HUES64 (cell line): ENCODE measurements at regions not wholly inside any gene's neighbourhood (a gene's known extent, or its start where the extent isn't known, plus 50 kb on each side); places are given as distances from the start of the nearest gene placed in this dataset.
"Not testable (repeated sequence)": the region's sequence is repeated elsewhere in the genome, so short reads cannot be mapped to it uniquely, and the experiment has no call there.

Experiments used
- H3K27ac ChIP-seq: 2 replicates; pipeline ENCODE4 v1.7.0; 2013; ENCODE audit warnings: low read depth, low read length, inconsistent platforms
- H3K27me3 ChIP-seq: 2 replicates; pipeline ENCODE4 v1.6.1; 2013; ENCODE audit warnings: mild to moderate bottlenecking, low read length; ENCODE audit not compliant: insufficient read depth
- H3K36me3 ChIP-seq: 2 replicates; pipeline ENCODE4 v1.6.1; 2013; ENCODE audit warnings: mild to moderate bottlenecking, low read length; ENCODE audit not compliant: insufficient read depth
- H3K4me1 ChIP-seq: 2 replicates; pipeline ENCODE4 v1.6.1; 2013; ENCODE audit warnings: mild to moderate bottlenecking, low read length, moderate library complexity; ENCODE audit not compliant: insufficient read depth
- H3K4me3 ChIP-seq: 2 replicates; pipeline ENCODE4 v1.5.1; 2013; ENCODE audit warnings: mild to moderate bottlenecking, low read length, moderate library complexity
- H3K9ac ChIP-seq: 2 replicates; pipeline ENCODE4 v1.6.1; 2013; ENCODE audit warnings: mild to moderate bottlenecking, low read depth, low read length
- H3K9me3 ChIP-seq: 2 replicates; pipeline ENCODE4 v1.6.1; 2013; ENCODE audit warnings: low read depth, low read length; ENCODE audit not compliant: insufficient read depth
- WGBS: fragments of 150-250, 120-280 bp; methylation state at CpG from one replicate; pipeline ENCODE4 v1.1.7; 2013; ENCODE audit warnings: missing lambda C conversion rate; 5-methylcytosine and 5-hydroxymethylcytosine counted together

GRCh38 chrY:12453318-12453717 lies 247.7 kb upstream of the USP9Y start:
- WGBS = 94% methylated on average over 26 of the region's 26 CpGs
- not testable (repeated sequence) for H3K9me3 ChIP-seq, H3K9ac ChIP-seq, H3K36me3 ChIP-seq, H3K4me1 ChIP-seq, H3K4me3 ChIP-seq, H3K27me3 ChIP-seq, H3K27ac ChIP-seq

- Histone ChIP-seq H3K27ac (no peak overlapping the region), H3K9ac (no peak overlapping the region), H3K36me3 (no peaks in the 10 kb centered on the region), H3K9me3 (0 out of 2 replicates have a peak, but pooled peaks cover 3% of the 10 kb centered on the region), H3K4me3 (no peak overlapping the region), H3K27me3 (no peaks in the 10 kb centered on the region), H3K4me1 (no peaks in the 10 kb centered on the region)
- WGBS = 80% methylated on average over 1 of the region's 1 CpG
Observed at GRCh38 chrY:12459965-12460364, 241.1 kb upstream of the USP9Y start.

GRCh38 chrY:12464155-12464554 lies 236.9 kb upstream of the USP9Y start:
- Histone ChIP-seq H3K4me1 (no peaks in the 10 kb centered on the region), H3K27me3 (no peaks in the 10 kb centered on the region), H3K9ac (no peak overlapping the region), H3K9me3 (peaks cover 6% of the 10 kb centered on the region), H3K36me3 (no peaks in the 10 kb centered on the region), H3K4me3 (no peak overlapping the region), H3K27ac (no peak overlapping the region)
- 92% methylated on average over 3 of the region's 4 CpGs for WGBS

- Histone ChIP-seq H3K27me3 (no peaks in the 10 kb centered on the region), H3K4me1 (no peaks in the 10 kb centered on the region), H3K27ac (no peak overlapping the region), H3K9me3 (peaks cover 9% of the 10 kb centered on the region), H3K36me3 (no peaks in the 10 kb centered on the region), H3K4me3 (no peak overlapping the region), H3K9ac (no peak overlapping the region)
- 86% methylated on average over 2 of the region's 3 CpGs for WGBS
Observed at GRCh38 chrY:12465706-12466105, 235.3 kb upstream of the USP9Y start.

GRCh38 chrY:12469081-12469480 lies 231.9 kb upstream of the USP9Y start:
- H3K27me3 ChIP-seq = no peaks in the 10 kb centered on the region
- no peaks in the 10 kb centered on the region for H3K4me1 ChIP-seq
- H3K4me3 ChIP-seq = no peak overlapping the region
- H3K9ac ChIP-seq = no peak overlapping the region
- H3K9me3 ChIP-seq = peaks cover 9% of the 10 kb centered on the region
- WGBS = 50% methylated on average over 1 of the region's 1 CpG
- no peak overlapping the region for H3K27ac ChIP-seq
- H3K36me3 ChIP-seq = no peaks in the 10 kb centered on the region

- no peaks in the 10 kb centered on the region for H3K36me3 ChIP-seq
Observed at GRCh38 chrY:12474472-12474871, 226.6 kb upstream of the USP9Y start.

GRCh38 chrY:12479382-12479781 lies 221.6 kb upstream of the USP9Y start:
- Histone ChIP-seq H3K9ac (no peak overlapping the region), H3K27me3 (peaks cover 7% of the 10 kb centered on the region; the same call in 1 of the 2 replicates), H3K27ac (no peak overlapping the region), H3K9me3 (peaks cover 4% of the 10 kb centered on the region; the same call in 1 of the 2 replicates), H3K4me3 (no peak overlapping the region), H3K36me3 (no peaks in the 10 kb centered on the region), H3K4me1 (no peaks in the 10 kb centered on the region)
- WGBS = 66% methylated on average over 7 of the region's 8 CpGs

More at GRCh38 chrY:12474472-12474871, 226.6 kb upstream of the USP9Y start:
- Histone ChIP-seq H3K27me3 (peaks cover 7% of the 10 kb centered on the region; the same call in 1 of the 2 replicates), H3K4me1 (no peaks in the 10 kb centered on the region), H3K9ac (no peak overlapping the region), H3K27ac (no peak overlapping the region), H3K9me3 (peaks cover 6% of the 10 kb centered on the region; the same call in 1 of the 2 replicates), H3K4me3 (no peak overlapping the region)

GRCh38 chrY:12483394-12483793 lies 217.6 kb upstream of the USP9Y start:
- no peak overlapping the region for H3K4me3 ChIP-seq
- no peak overlapping the region for H3K9ac ChIP-seq
- 0 out of 2 replicates have a peak, but pooled peaks cover 3% of the 10 kb centered on the region for H3K9me3 ChIP-seq
- H3K27me3 ChIP-seq = 0 out of 2 replicates have a peak, but pooled peaks cover 7% of the 10 kb centered on the region
- no peaks in the 10 kb centered on the region for H3K36me3 ChIP-seq
- no peaks in the 10 kb centered on the region for H3K4me1 ChIP-seq
- H3K27ac ChIP-seq = no peak overlapping the region
- 71% methylated on average over 2 of the region's 3 CpGs for WGBS

GRCh38 chrY:12490558-12491209 lies 210.3 kb upstream of the USP9Y start:
- Histone ChIP-seq H3K4me3 (no peak overlapping the region), H3K36me3 (no peaks in the 10 kb centered on the region), H3K9me3 (peaks cover 3% of the 10 kb centered on the region; the same call in 1 of the 2 replicates), H3K27me3 (no peaks in the 10 kb centered on the region), H3K9ac (no peak overlapping the region), H3K27ac (no peak overlapping the region), H3K4me1 (no peaks in the 10 kb centered on the region)
- WGBS = 77% methylated on average over 11 of the region's 13 CpGs

GRCh38 chrY:12492218-12492617 lies 208.8 kb upstream of the USP9Y start:
- H3K27me3 ChIP-seq = no peaks in the 10 kb centered on the region
- H3K9ac ChIP-seq = no peak overlapping the region
- H3K27ac ChIP-seq = no peak overlapping the region
- peaks cover 3% of the 10 kb centered on the region; the same call in 1 of the 2 replicates for H3K9me3 ChIP-seq
- no peak overlapping the region for H3K4me3 ChIP-seq
- H3K36me3 ChIP-seq = no peaks in the 10 kb centered on the region
- 64% methylated on average over 1 of the region's 1 CpG for WGBS
- no peaks in the 10 kb centered on the region for H3K4me1 ChIP-seq

GRCh38 chrY:12496007-12496406 lies 205.0 kb upstream of the USP9Y start:
- no peaks in the 10 kb centered on the region for H3K4me1 ChIP-seq
- peaks cover 4% of the 10 kb centered on the region; the same call in 1 of the 2 replicates for H3K9me3 ChIP-seq
- WGBS = 68% methylated on average over 2 of the region's 2 CpGs
- H3K27me3 ChIP-seq = no peaks in the 10 kb centered on the region
- no peak overlapping the region for H3K4me3 ChIP-seq
- H3K36me3 ChIP-seq = no peaks in the 10 kb centered on the region
- H3K9ac ChIP-seq = no peak overlapping the region
- H3K27ac ChIP-seq = no peak overlapping the region

- no peaks in the 10 kb centered on the region for H3K27me3 ChIP-seq
- WGBS = 91% methylated on average over 3 of the region's 3 CpGs
- H3K36me3 ChIP-seq = no peaks in the 10 kb centered on the region
- no peak overlapping the region for H3K27ac ChIP-seq
- no peaks in the 10 kb centered on the region for H3K4me1 ChIP-seq
- peaks cover 7% of the 10 kb centered on the region; the same call in 1 of the 2 replicates for H3K9me3 ChIP-seq
- H3K9ac ChIP-seq = no peak overlapping the region
- H3K4me3 ChIP-seq = no peak overlapping the region
Observed at GRCh38 chrY:12500096-12500495, 200.9 kb upstream of the USP9Y start.
